Activated CD8-positive, alpha-beta memory T cell treated with anti-CD3 and anti-CD28 coated beads for 48 hours (primary cell): ENCODE measurements at regions not wholly inside any gene's neighbourhood (a gene's known extent, or its start where the extent isn't known, plus 50 kb on each side); places are given as distances from the start of the nearest gene placed in this dataset.

ENCODE experiments used
- DNase-seq, 3 experiments: peaks; one replicate each; pipeline ENCODE4 v3.0.0-alpha.2; 2020; ENCODE audit warnings: low read depth in 2 of 3, low spot score in 2 of 3

- DNase-seq = no peak
Measured at GRCh38 chr12:58521152-58521551, 399.2 kb downstream of the LRIG3 start.

- no peak for DNase-seq
Measured at GRCh38 chr12:58521796-58522195, 398.5 kb downstream of the LRIG3 start.

- no peak for DNase-seq
Measured at GRCh38 chr12:58523360-58523759, 396.9 kb downstream of the LRIG3 start.

DNA sequence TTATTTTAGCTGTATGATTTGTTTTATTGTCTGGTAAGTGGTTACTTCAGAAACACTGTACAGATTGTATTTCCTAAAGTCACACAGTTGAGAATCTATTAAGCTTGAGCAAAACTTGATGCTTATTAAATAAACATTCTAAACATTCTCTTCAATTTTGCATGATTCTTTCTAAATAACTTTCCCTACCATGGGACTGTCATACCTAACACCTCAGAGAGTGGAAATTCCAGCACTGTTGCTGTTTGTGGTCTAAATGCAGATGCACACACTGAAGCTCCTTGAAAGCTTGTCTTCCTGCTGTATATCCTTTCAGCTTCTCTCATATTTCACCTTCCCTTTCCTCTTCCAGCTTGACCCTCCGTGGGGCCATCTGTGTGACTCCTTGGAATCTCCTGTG lies 392.0 kb downstream of the LRIG3 start:
- DNase-seq = no peak

GRCh38 chr12:58529114-58529665 lies 391.1 kb downstream of the LRIG3 start:
- DNase-seq = no peak

- DNase-seq = no peak
Measured at GRCh38 chr12:58529897-58530741, 390.2 kb downstream of the LRIG3 start.

- DNase-seq = no peak
Measured at GRCh38 chr12:58530742-58531062, 389.6 kb downstream of the LRIG3 start.

GRCh38 chr12:58532855-58533608 lies 387.3 kb downstream of the LRIG3 start:
- no peak for DNase-seq

- no peak for DNase-seq
Measured at GRCh38 chr12:58533652-58534051, 386.7 kb downstream of the LRIG3 start.

DNA sequence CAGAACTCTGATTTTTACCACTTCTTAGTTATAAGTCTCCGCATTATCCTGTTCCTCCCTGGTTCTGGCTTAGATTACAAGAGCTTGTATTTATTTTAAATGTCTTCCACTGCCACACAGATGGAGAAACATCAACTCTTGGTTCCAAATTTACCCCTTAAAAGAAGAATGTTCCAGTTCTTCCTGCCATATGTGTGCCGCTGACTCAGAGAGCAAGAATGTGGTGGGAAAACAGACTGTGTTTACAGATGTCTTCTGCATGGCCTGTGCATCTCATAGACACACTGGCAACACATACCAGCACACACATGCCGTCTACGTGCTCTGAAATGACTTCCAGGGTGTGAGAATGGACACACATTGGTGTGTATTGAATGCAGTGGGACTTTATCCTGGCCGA lies 383.0 kb downstream of the LRIG3 start:
- DNase-seq = no peak

- DNase-seq = no peak
Measured at GRCh38 chr12:58539295-58539694, 381.0 kb downstream of the LRIG3 start.

DNA sequence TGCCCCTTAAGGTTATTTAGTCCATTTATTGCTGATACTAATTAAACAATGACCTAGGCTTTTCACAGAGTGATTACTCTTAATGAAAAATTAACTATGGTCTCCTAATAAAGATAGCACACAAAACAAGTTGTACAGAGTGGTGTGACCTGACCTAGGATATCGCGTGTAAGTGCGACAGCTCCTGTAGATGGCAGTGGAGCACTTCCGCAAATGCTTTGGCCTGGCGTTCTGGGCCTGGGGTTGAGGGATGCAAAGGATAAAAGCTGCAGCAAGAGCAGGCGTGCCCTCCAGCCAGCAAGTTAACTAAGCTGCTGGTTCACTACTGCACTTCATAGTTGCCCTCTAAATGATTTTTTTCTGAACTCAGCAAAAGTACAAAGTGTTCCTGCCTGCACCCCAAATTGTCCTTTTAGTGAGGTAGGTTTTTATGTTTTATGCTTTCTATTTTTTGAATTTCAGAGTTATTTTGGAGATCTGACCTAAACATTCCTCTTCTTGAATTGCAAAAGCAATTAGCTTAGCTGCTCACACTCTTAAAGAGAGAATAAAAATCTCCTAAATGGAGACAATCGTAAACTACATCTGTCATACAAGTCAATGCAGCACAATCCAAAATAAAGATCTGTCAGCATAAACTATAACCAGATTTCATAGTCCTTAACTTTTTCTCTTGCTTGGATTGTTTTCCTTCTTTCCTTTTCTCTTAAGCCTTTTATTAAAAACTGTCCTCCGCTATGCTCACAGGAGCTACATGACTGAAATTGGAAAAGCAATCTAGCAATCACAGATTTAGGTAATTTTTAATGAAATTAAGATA lies 379.6 kb downstream of the LRIG3 start:
- peak in 1 of 3 experiments; percentile 3 for DNase-seq

DNA sequence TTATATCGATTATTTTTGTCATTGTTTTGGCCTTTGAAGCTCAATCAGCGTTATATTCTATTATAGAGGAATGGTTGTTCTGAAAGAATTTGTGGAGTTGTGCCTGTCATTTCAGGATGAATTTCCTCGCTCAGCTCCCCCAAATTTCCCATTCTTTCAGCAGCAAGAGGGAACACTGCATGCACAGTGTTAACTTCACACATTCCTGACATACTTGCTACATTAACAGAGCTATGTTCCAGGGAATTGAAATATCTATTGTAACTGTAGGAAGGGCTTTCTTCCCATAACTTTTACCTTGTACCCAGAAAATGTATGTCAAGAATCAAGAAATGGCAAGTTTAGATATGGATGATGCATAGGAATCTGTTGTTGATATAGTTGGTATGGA lies 379.0 kb downstream of the LRIG3 start:
- no peak for DNase-seq

- no peak for DNase-seq
Measured at GRCh38 chr12:58544281-58544680, 376.0 kb downstream of the LRIG3 start.

DNA sequence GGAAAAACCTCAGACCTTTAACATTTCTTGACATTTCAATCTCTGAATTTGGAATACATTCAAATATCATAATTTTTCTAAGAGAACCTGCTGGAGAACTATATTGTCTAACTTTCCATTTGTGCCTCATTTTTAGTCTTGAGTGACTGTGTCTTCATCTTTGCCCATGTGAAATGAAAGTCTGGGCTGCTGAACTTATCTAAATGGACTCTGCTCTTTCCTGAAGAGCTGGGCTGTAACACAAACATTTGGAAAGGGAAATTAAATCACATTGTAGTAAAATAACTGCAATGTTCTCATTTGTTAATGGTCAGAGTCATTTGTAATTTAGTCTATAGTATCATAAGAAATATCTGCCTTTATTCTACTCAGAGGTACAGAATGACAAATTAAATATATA lies 373.1 kb downstream of the LRIG3 start:
- DNase-seq = no peak

DNA sequence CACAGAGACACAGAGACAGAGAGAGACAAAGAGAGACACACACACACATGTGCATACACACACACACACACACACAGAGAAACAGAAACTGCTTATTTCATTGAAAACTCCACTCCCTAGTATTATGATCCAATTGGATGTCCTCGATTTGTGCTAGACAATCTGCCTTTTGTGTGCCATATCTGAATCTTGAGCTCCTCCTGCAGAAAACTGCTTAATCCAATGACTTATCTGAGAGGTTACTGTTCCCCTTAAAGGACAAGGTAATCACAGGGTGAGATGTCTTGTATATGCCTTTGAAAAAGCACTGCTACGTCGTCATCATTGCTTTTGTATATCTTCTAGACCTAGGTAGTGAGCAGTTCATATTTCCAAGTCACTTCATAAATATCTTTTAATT lies 371.5 kb downstream of the LRIG3 start:
- no peak for DNase-seq

GRCh38 chr12:58554522-58555157 lies 365.7 kb downstream of the LRIG3 start:
- DNase-seq = no peak

- no peak for DNase-seq
Measured at GRCh38 chr12:58557171-58557570, 363.1 kb downstream of the LRIG3 start.

DNA sequence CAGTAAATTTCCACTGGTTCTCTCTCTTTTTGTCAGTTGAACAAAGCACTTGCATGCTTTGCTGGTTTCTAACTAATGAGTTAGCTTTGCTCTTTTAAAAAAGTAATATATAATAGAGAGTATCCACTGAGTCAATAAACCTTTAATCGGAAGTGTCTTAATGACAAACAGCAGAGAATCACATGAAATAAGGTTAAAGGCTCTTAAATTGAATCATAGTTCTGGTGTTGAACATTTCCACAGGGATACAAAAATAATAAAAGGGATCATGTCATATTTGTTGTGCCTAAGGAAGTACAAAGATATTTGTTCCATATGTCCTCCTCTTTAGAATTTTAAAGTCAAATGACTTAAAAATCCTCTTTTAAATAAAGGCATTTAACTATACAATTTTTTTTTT lies 362.6 kb downstream of the LRIG3 start:
- no peak for DNase-seq

DNA sequence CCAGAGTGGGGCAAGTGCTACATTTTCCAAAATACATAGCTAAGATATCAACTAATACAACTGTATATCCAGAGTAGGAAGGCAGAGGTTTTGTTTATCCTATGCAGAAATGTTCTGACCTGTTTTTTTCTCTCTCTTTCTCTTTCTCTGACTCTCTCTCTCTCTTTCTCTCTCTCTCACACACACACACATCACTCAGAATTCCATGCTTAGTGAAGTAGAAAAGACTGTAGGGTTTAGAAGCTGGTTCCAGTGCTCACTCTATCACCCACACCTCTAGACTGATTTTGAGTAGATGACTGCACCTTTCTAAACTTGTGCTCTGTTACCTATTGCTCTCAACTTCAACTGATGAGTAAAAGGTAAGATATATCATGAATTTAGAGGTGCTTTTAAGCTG lies 356.7 kb downstream of the LRIG3 start:
- DNase-seq = no peak

DNA sequence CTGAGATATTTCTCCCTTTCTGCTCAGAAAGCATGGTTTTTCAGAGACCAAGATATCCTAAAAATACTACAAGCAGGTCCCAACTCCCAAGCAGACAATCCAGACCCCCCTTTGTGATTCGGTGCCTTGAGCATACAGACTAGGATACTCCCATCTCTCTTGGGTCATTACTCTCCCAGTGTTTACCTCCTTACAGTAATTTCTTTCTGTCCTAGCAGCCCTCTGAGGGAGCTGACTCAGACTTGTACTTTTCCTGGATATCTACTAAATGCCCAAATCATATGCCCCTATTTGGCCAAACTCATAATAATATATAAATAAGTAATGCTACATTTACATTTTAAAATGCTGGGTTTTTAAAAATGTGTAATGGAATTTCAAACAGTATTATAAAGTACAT lies 355.6 kb downstream of the LRIG3 start:
- no peak for DNase-seq
